ENCODE measurements at regions not wholly inside any gene's neighbourhood (a gene's known extent, or its start where the extent isn't known, plus 50 kb on each side); places are given as distances from the start of the nearest gene placed in this dataset.

GRCh38 chr21:27257226-27257625, 290.3 kb upstream of the ADAMTS5 start:
- Histone ChIP-seq H3K4me1 (ENCODE audit: insufficient read depth) (no peaks in the 10 kb centered on the region), H3K27me3 (ENCODE audit: insufficient read depth) (no peaks in the 10 kb centered on the region), H3K4me3 (no peak overlapping the region), H3F3A (replicated peaks; ENCODE audit: low read depth) (no peaks in the 10 kb centered on the region), H3K79me2 (replicated peaks; ENCODE audit: insufficient read depth) (no peaks in the 10 kb centered on the region), H3K27ac (ENCODE audit: low read depth) (no peak overlapping the region), H3K4me2 (no peak overlapping the region), H3K36me3 (ENCODE audit: insufficient read depth) (no peaks in the 10 kb centered on the region), H3K9me2 (ENCODE audit: insufficient read depth) (no peaks in the 10 kb centered on the region), H2AFZ (no peak overlapping the region), H4K20me1 (replicated peaks; ENCODE audit: insufficient read depth) (no peaks in the 10 kb centered on the region)
- Mint-ChIP-seq H3K4me1 (peaks cover 5% of the 10 kb centered on the region; the same call in 2 of the 3 replicates), H3K36me3 (ENCODE audit: low read depth) (no peaks in the 10 kb centered on the region), H3K9me3 (no peaks in the 10 kb centered on the region), H3K27ac (no peak overlapping the region), H3K27me3 (ENCODE audit: insufficient read depth, low read depth, poor library complexity) (no peaks in the 10 kb centered on the region), H3K4me3 (no peak overlapping the region)
- TF ChIP-seq ZNF331 (CRISPR knock-in tag; IDR thresholded peaks at IDR 0.05; ENCODE audit: low read depth) (no peak), JUNB (IDR thresholded peaks at IDR 0.05; ENCODE audit: unreplicated experiment) (no peak)
- DNase-seq (ENCODE audit: low spot score), result no peak
- ATAC-seq, result no peak

- Histone ChIP-seq H3K4me3 (no peak overlapping the region), H3K27ac (ENCODE audit: low read depth) (no peak overlapping the region), H3K79me2 (replicated peaks; ENCODE audit: insufficient read depth) (no peaks in the 10 kb centered on the region), H4K20me1 (replicated peaks; ENCODE audit: insufficient read depth) (no peaks in the 10 kb centered on the region), H3K27me3 (ENCODE audit: insufficient read depth) (no peaks in the 10 kb centered on the region), H3K4me1 (ENCODE audit: insufficient read depth) (no peaks in the 10 kb centered on the region), H3F3A (replicated peaks; ENCODE audit: low read depth) (no peaks in the 10 kb centered on the region), H2AFZ (no peak overlapping the region), H3K4me2 (no peak overlapping the region), H3K36me3 (ENCODE audit: insufficient read depth) (no peaks in the 10 kb centered on the region), H3K9me2 (ENCODE audit: insufficient read depth) (peaks cover 5% of the 10 kb centered on the region; the same call in 1 of the 2 replicates)
- Mint-ChIP-seq H3K36me3 (ENCODE audit: low read depth) (no peaks in the 10 kb centered on the region), H3K27ac (no peak overlapping the region), H3K9me3 (no peaks in the 10 kb centered on the region), H3K4me3 (no peak overlapping the region), H3K27me3 (ENCODE audit: insufficient read depth, low read depth, poor library complexity) (no peaks in the 10 kb centered on the region), H3K4me1 (peaks cover 2% of the 10 kb centered on the region; the same call in 2 of the 3 replicates)
- no peak for ATAC-seq
- no peak for TF ChIP-seq REST (IDR thresholded peaks at IDR 0.05; ENCODE audit: unreplicated experiment)
- no peak for TF ChIP-seq NANOG (IDR thresholded peaks at IDR 0.05; ENCODE audit: borderline replicate concordance)
- TF ChIP-seq ZNF462 (CRISPR knock-in tag; IDR thresholded peaks at IDR 0.05), result no peak
- TF ChIP-seq JUNB (IDR thresholded peaks at IDR 0.05; ENCODE audit: unreplicated experiment), result no peak
- no peak for TF ChIP-seq ETS1 (IDR thresholded peaks at IDR 0.05)
- no peak for TF ChIP-seq ZNF331 (CRISPR knock-in tag; IDR thresholded peaks at IDR 0.05; ENCODE audit: low read depth)
- no peak for TF ChIP-seq EZH2 (IDR thresholded peaks at IDR 0.05; ENCODE audit: low read depth, unreplicated experiment)
- TF ChIP-seq STAT1 (IDR thresholded peaks at IDR 0.05; ENCODE audit: unreplicated experiment), result no peak
- no peak for TF ChIP-seq ZNF114 (CRISPR knock-in tag; IDR thresholded peaks at IDR 0.05)
- no peak for TF ChIP-seq CREB1 (CRISPR knock-in tag; IDR thresholded peaks at IDR 0.05; ENCODE audit: low read depth)
- TF ChIP-seq POLR2AphosphoS5 (IDR thresholded peaks at IDR 0.05; ENCODE audit: low read depth), result no peak
- TF ChIP-seq EZH2phosphoT487 (IDR thresholded peaks at IDR 0.05; ENCODE audit: unreplicated experiment), result no peak
- no peak for DNase-seq (ENCODE audit: low spot score)
Observed at GRCh38 chr21:27251752-27252151, 284.9 kb upstream of the ADAMTS5 start.

Measured in GM23338 (cell line).